ENCODE measurements at regions not wholly inside any gene's neighbourhood (a gene's known extent, or its start where the extent isn't known, plus 50 kb on each side); places are given as distances from the start of the nearest gene placed in this dataset.

- no peak for TF ChIP-seq CTCF (conservative IDR thresholded peaks at IDR 0.05; ENCODE audit: low read depth)
- no peak overlapping the region for H3K27ac ChIP-seq
- CTCF ChIA-PET: no interaction called here
- DNase-seq (ENCODE audit: low spot score): no peak
- POLR2A ChIA-PET (ENCODE audit: low non-redundant PET): no interaction called here
Measured at GRCh38 chr10:52410916-52411315, 96.8 kb downstream of the DKK1 start.

DNA sequence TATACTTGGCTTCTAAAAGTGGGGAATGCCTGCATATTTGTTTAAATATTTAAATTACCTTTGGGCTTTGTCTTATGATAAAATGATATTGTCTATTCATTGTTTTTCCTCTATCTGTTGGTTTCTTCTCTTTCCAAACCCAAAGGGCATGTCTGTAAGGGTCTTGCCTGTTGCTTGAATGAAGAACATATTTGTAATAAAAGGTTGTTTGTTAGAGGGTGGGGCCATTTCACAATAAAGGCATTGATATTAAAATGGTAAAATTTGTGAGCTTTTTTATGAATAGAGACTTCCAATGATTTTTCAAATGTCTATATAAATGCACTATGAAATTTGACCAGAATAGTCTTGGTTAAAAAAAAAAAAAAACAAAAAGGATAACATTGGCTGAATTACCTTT is 105.2 kb downstream of the DKK1 start:
- H3K27ac ChIP-seq: no peak overlapping the region
- CTCF ChIA-PET: no interaction called here
- no peak for DNase-seq (ENCODE audit: low spot score)
- POLR2A ChIA-PET (ENCODE audit: low non-redundant PET): no interaction called here
- TF ChIP-seq CTCF (conservative IDR thresholded peaks at IDR 0.05; ENCODE audit: low read depth): no peak

DNA sequence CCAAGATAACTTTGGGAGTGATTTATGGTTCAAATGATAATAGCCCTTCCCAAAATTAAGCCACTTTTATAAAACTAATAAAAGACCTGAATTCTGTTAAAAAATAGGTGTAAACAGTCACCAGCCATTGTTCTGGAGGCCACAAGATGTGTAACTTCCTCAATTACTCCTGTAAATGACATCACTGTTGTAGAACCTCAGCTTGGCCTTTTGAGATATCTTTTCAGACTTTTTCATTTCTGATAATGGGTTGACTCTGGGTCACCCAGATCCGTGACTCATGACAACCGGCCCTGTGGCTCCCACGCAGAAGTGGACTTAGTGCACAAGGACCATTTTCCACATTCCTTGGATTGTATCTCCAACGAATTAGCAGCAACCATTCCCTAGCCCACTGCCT is 106.6 kb downstream of the DKK1 start:
- POLR2A ChIA-PET (ENCODE audit: low non-redundant PET): no interaction called here
- H3K27ac ChIP-seq: no peak overlapping the region
- no peak for TF ChIP-seq CTCF (conservative IDR thresholded peaks at IDR 0.05; ENCODE audit: low read depth)

DNA sequence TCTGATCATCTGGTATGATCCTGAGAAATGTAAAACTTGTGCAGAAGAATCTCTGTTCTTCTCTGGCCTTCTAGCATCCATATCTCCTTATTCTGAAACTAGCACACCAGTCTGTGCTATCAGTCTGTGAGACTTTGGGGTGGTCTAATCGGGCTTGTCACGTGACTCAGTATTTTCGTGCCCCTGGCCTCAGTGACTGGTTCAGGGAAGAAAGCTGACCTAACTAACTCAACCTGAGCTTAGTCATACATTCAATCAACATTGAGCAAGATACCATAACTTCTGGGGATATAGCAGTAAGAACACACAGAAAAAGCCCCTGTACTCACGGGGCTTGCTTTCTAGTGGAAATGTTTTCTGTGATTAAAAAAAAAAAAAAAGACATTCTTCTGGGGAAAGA is 109.3 kb downstream of the DKK1 start:
- POLR2A ChIA-PET (ENCODE audit: low non-redundant PET): no interaction called here
- TF ChIP-seq CTCF (conservative IDR thresholded peaks at IDR 0.05; ENCODE audit: low read depth): no peak
- no peak overlapping the region for H3K27ac ChIP-seq
- CTCF ChIA-PET: no interaction called here
- DNase-seq (ENCODE audit: low spot score): no peak

More for the DNA sequence above, 106.6 kb downstream of the DKK1 start:
- CTCF ChIA-PET: no interaction called here
- DNase-seq (ENCODE audit: low spot score): no peak

- TF ChIP-seq CTCF (conservative IDR thresholded peaks at IDR 0.05; ENCODE audit: low read depth): no peak
- H3K27ac ChIP-seq: no peak overlapping the region
- no peak for DNase-seq (ENCODE audit: low spot score)
- ChIA-PET CTCF (no interaction called here), POLR2A (ENCODE audit: low non-redundant PET) (no interaction called here)
Measured at GRCh38 chr10:52424341-52424740, 110.3 kb downstream of the DKK1 start.

- POLR2A ChIA-PET (ENCODE audit: low non-redundant PET): interaction anchor here (0.7 kb wide), 1 partner anchor 40 kb away, joined by 5 read pairs; no protein-coding TSS in a partner anchor
- no peak for TF ChIP-seq CTCF (conservative IDR thresholded peaks at IDR 0.05; ENCODE audit: low read depth)
- no peak for DNase-seq (ENCODE audit: low spot score)
- H3K27ac ChIP-seq: no peak overlapping the region
- CTCF ChIA-PET: no interaction called here
Measured at GRCh38 chr10:52434734-52435133, 120.7 kb downstream of the DKK1 start.

- POLR2A ChIA-PET (ENCODE audit: low non-redundant PET): no interaction called here
- CTCF ChIA-PET: no interaction called here
- H3K27ac ChIP-seq: no peak overlapping the region
Measured at GRCh38 chr10:52436664-52437063, 122.6 kb downstream of the DKK1 start.

More at GRCh38 chr10:52436664-52437063, 122.6 kb downstream of the DKK1 start:
- TF ChIP-seq CTCF (conservative IDR thresholded peaks at IDR 0.05; ENCODE audit: low read depth): no peak
- DNase-seq (ENCODE audit: low spot score): no peak
